Progenitor cell of endocrine pancreas (in vitro differentiated cells): ENCODE measurements at regions not wholly inside any gene's neighbourhood (a gene's known extent, or its start where the extent isn't known, plus 50 kb on each side); places are given as distances from the start of the nearest gene placed in this dataset.

Experiments
- DNase-seq: peaks from one replicate; pipeline ENCODE4 v3.0.0; 2021; ENCODE audit warnings: low spot score; ENCODE audit not compliant: unreplicated experiment
- H3K27ac Mint-ChIP-seq: 2 replicates; pipeline ENCODE4 v1.8.0; 2021; ENCODE audit warnings: mild to moderate bottlenecking, moderate library complexity, mixed read lengths
- H3K27me3 Mint-ChIP-seq: 2 replicates; pipeline ENCODE4 v1.8.0; 2021; ENCODE audit warnings: mixed read lengths
- H3K36me3 Mint-ChIP-seq: 2 replicates; pipeline ENCODE4 v1.8.0; 2022; ENCODE audit warnings: mixed read lengths; ENCODE audit not compliant: insufficient read depth
- H3K4me1 Mint-ChIP-seq: 2 replicates; pipeline ENCODE4 v1.8.0; 2021; ENCODE audit warnings: low read depth, mixed read lengths
- H3K4me3 Mint-ChIP-seq: 2 replicates; pipeline ENCODE4 v1.8.0; 2021; ENCODE audit warnings: low read depth, mild to moderate bottlenecking, moderate library complexity, mixed read lengths
- H3K9me3 Mint-ChIP-seq: 2 replicates; pipeline ENCODE4 v1.8.0; 2021; ENCODE audit warnings: low read depth, mixed read lengths
- TF ChIP-seq, protein P1 (sequence below): fragments of 200-600 bp; sonication (generic); IDR thresholded peaks from one replicate; pipeline ENCODE4 v1.5.0; 2021; ENCODE audit warnings: antibody characterized with exemption, mild to moderate bottlenecking; ENCODE audit not compliant: unreplicated experiment

DNA sequence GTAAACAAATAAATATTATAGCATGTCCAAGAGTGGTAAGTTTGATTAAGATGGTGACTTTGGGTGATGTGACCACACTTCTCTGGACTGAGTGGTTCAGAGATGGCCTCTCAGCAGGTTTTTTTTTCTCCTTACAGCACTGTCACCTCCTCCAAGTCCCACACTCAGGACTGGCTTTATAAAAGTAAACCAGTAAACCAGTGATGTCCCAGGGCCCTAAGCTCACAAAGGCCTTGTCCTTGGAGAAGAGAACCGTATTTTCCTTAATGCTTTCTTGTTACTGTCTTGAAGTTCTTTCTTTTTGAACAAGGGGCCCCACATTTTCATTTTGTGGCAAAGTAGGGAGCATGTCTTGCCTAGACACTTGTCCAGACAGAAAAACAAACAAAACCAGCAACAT, 274.0 kb downstream of the MYCN start:
- no peaks in the 10 kb centered on the region for H3K4me1 Mint-ChIP-seq
- DNase-seq: no peak
- TF ChIP-seq, protein P1, sequence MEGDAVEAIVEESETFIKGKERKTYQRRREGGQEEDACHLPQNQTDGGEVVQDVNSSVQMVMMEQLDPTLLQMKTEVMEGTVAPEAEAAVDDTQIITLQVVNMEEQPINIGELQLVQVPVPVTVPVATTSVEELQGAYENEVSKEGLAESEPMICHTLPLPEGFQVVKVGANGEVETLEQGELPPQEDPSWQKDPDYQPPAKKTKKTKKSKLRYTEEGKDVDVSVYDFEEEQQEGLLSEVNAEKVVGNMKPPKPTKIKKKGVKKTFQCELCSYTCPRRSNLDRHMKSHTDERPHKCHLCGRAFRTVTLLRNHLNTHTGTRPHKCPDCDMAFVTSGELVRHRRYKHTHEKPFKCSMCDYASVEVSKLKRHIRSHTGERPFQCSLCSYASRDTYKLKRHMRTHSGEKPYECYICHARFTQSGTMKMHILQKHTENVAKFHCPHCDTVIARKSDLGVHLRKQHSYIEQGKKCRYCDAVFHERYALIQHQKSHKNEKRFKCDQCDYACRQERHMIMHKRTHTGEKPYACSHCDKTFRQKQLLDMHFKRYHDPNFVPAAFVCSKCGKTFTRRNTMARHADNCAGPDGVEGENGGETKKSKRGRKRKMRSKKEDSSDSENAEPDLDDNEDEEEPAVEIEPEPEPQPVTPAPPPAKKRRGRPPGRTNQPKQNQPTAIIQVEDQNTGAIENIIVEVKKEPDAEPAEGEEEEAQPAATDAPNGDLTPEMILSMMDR: no peak
- H3K27me3 Mint-ChIP-seq: peaks cover 9% of the 10 kb centered on the region
- H3K4me3 Mint-ChIP-seq: no peak overlapping the region
- H3K27ac Mint-ChIP-seq: no peak overlapping the region
- no peaks in the 10 kb centered on the region for H3K9me3 Mint-ChIP-seq
- no peaks in the 10 kb centered on the region for H3K36me3 Mint-ChIP-seq

DNA sequence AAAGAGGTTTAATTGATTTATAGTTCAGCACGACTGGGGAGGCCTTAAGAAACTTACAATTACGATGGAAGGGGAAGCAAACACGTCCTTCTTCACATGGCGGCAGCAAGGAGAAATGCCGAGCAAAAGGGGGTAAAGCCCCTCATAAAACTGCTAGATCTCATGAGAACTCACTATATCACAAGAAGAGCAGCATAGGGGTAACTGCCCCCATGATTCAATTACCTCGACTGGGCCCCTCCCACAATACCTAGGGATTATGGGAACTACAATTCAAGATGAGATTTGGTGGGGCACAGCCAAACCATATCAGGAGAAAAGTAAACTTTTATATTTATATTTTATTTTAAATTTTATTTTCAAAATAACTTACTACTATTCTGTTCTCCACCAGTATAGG, 272.0 kb downstream of the MYCN start:
- DNase-seq: no peak
- no peak overlapping the region for H3K27ac Mint-ChIP-seq
- TF ChIP-seq, protein P1: no peak
- H3K27me3 Mint-ChIP-seq: peaks cover 11% of the 10 kb centered on the region
- no peak overlapping the region for H3K4me3 Mint-ChIP-seq
- no peaks in the 10 kb centered on the region for H3K36me3 Mint-ChIP-seq
- no peaks in the 10 kb centered on the region for H3K9me3 Mint-ChIP-seq
- no peaks in the 10 kb centered on the region for H3K4me1 Mint-ChIP-seq

DNA sequence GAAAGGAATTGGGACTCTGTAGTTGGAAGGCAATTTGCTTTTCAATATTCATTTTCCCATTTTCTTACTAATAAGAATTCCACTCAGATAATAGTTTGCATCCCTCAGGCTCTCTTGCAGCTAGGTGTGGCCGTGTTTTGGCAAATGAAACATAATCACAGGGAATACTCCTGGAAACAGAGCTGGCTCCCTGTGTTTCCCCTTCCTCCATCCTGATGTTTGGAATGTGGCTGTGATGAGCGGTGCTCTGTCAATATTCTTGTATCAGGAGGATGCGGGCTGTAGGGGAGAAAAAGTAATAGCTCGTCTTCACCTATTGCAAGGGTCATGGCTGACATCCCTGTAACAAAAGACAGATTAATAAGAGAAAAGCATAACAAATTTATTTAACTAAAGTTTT, 271.0 kb downstream of the MYCN start:
- Mint-ChIP-seq H3K27ac (no peak overlapping the region), H3K36me3 (no peaks in the 10 kb centered on the region), H3K9me3 (no peaks in the 10 kb centered on the region), H3K4me1 (no peaks in the 10 kb centered on the region), H3K4me3 (no peak overlapping the region), H3K27me3 (peaks cover 14% of the 10 kb centered on the region)
- TF ChIP-seq, protein P1: no peak
- DNase-seq: no peak

DNA sequence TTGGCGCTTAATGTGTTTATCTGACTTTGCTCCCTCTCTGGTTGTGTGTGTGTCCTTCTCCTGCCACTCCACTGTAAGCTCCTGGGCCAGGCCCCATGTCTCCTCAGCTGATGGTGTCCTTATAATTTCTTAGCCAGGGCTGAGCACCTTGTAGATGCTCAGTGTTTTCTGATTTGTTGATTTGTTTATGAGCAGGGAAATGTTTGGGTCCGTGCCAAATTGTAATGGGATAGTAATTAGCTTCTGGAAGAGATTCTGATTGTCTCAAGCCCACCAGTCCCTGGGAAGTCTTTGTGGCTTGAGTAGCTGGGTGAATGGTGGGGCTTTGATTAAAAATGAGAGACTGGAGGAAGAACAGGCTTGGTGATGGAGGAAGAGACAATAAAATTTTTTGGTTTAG, 270.5 kb downstream of the MYCN start:
- Mint-ChIP-seq H3K27ac (no peak overlapping the region), H3K27me3 (peaks cover 14% of the 10 kb centered on the region), H3K4me3 (no peak overlapping the region), H3K9me3 (no peaks in the 10 kb centered on the region), H3K36me3 (no peaks in the 10 kb centered on the region), H3K4me1 (no peaks in the 10 kb centered on the region)
- TF ChIP-seq, protein P1: no peak
- no peak for DNase-seq

DNA sequence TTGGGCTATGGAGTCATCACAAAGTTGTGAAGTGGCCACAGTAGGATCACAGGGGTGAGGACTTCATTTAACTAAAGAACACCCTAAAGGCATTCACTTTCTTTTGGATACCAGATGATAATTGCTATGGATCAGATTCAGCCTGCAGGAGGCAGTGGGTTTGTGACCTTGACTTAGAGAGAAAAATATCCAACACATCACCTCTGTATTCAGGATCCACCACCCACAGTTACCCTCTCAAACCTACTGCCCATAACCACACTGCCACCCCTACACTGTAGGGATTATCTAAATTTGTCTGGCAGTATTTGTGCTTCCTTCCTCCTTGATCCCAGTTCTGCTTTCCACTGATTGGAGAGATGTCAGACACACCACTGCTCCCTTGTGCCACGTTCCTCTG, 269.4 kb downstream of the MYCN start:
- peaks cover 9% of the 10 kb centered on the region for H3K27me3 Mint-ChIP-seq
- DNase-seq: no peak
- no peaks in the 10 kb centered on the region for H3K36me3 Mint-ChIP-seq
- H3K4me1 Mint-ChIP-seq: no peaks in the 10 kb centered on the region
- H3K27ac Mint-ChIP-seq: no peak overlapping the region
- H3K9me3 Mint-ChIP-seq: no peaks in the 10 kb centered on the region
- TF ChIP-seq, protein P1: no peak
- H3K4me3 Mint-ChIP-seq: no peak overlapping the region
